Skeletal muscle satellite cell (primary cell): ENCODE measurements at regions not wholly inside any gene's neighbourhood (a gene's known extent, or its start where the extent isn't known, plus 50 kb on each side); places are given as distances from the start of the nearest gene placed in this dataset.
"Not testable (repeated sequence)": the region's sequence is repeated elsewhere in the genome, so short reads cannot be mapped to it uniquely, and the experiment has no call there.

Experiments used
- H3K27me3 ChIP-seq: 2 replicates; pipeline ENCODE4 v1.7.0; 2013; ENCODE audit warnings: low read length; ENCODE audit not compliant: control insufficient read depth, insufficient read depth
- H3K36me3 ChIP-seq: 2 replicates; pipeline ENCODE4 v1.7.0; 2013; ENCODE audit warnings: mild to moderate bottlenecking, control low read depth, low read length; ENCODE audit not compliant: insufficient read depth
- H3K4me1 ChIP-seq: 2 replicates; pipeline ENCODE4 v1.7.0; 2013; ENCODE audit warnings: low read length; ENCODE audit not compliant: control insufficient read depth, insufficient read depth
- H3K4me2 ChIP-seq: 2 replicates; pipeline ENCODE4 v1.7.0; 2013; ENCODE audit warnings: mild to moderate bottlenecking, low read length
- H3K4me3 ChIP-seq: 2 replicates; pipeline ENCODE4 v1.7.0; 2013; ENCODE audit warnings: low read length
- H3K9ac ChIP-seq: 2 replicates; pipeline ENCODE4 v1.7.0; 2013; ENCODE audit warnings: mild to moderate bottlenecking, low read depth, low read length, moderate library complexity
- H3K9me3 ChIP-seq: replicated peaks from 2 replicates; pipeline ENCODE4 v1.7.0; 2013; ENCODE audit warnings: mild to moderate bottlenecking, control low read depth, low read length

DNA sequence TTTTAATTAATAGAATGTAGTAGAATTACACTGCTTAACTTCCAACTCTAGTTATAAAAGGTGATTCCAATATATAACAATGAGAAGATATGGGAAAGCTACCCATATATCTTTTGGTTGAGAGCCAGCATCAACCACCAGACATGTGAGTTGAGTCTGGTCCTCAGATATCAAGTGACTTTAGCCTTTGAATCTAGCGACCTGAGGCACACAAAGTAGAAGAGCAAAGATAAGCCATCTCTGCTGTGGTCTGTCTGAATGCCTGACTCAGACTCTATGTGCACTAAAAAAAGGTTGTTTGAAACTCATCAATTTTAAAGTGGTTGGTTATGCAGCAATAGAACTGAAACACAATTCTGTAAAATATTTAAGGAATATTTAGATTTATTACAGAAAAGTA is 492.5 kb upstream of the SOX9 start:
- Histone ChIP-seq H3K9me3 (no peaks in the 10 kb centered on the region), H3K9ac (no peak overlapping the region)

DNA sequence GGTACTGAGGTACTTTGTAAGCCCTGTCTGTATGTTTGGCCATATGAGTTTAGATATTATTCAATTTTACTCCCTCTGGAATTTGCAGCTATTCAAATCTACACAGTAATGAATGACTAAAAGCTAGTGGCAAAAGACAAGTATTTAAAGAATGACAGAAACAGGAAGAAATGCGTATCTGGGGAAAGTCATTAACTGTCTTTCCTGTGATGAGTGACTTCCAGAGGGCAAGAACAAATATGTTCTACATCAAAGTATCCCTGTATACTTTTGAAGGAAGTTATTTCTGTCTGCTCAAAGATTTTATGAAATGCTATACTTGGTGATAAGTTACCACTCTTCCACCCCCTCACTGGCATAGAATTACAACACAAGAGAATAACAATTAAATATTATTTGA is 489.3 kb upstream of the SOX9 start:
- peak overlapping the region; percentile 27 for H3K9ac ChIP-seq
- H3K4me2 ChIP-seq = peak overlapping the region; percentile 47
- H3K27me3 ChIP-seq = no peaks in the 10 kb centered on the region
- no peak overlapping the region for H3K4me3 ChIP-seq
- H3K36me3 ChIP-seq = no peaks in the 10 kb centered on the region
- H3K4me1 ChIP-seq = peaks cover 34% of the 10 kb centered on the region
- H3K9me3 ChIP-seq = no peaks in the 10 kb centered on the region

More for the DNA sequence above, 492.5 kb upstream of the SOX9 start:
- no peak overlapping the region for H3K4me3 ChIP-seq
- H3K36me3 ChIP-seq = no peaks in the 10 kb centered on the region
- peaks cover 28% of the 10 kb centered on the region for H3K4me1 ChIP-seq
- H3K4me2 ChIP-seq = no peak overlapping the region
- H3K27me3 ChIP-seq = no peaks in the 10 kb centered on the region

DNA sequence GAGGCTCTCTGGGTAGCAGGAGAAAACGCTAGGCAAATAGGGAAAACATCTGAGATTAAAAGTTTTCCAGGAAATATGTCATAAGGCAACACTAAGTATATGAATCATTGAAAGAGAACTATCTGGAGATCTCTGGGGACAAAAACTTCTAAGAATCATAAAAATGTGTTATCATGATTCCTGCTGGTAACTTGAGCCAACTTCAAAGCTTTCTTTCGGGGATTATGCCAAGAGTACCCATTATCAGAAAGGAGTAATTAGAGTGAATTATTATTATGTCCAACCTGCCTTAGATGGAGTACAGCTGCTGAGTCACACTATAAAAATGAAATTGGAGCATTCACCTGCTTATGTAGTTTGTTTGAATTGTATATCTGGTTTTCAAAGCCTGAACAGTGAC is 488.5 kb upstream of the SOX9 start:
- no peaks in the 10 kb centered on the region for H3K36me3 ChIP-seq
- no peaks in the 10 kb centered on the region for H3K9me3 ChIP-seq
- peak overlapping the region; percentile 47 for H3K4me2 ChIP-seq
- H3K4me3 ChIP-seq = no peak overlapping the region
- no peaks in the 10 kb centered on the region for H3K27me3 ChIP-seq
- H3K9ac ChIP-seq = peak overlapping the region; percentile 27
- H3K4me1 ChIP-seq = peaks cover 34% of the 10 kb centered on the region

DNA sequence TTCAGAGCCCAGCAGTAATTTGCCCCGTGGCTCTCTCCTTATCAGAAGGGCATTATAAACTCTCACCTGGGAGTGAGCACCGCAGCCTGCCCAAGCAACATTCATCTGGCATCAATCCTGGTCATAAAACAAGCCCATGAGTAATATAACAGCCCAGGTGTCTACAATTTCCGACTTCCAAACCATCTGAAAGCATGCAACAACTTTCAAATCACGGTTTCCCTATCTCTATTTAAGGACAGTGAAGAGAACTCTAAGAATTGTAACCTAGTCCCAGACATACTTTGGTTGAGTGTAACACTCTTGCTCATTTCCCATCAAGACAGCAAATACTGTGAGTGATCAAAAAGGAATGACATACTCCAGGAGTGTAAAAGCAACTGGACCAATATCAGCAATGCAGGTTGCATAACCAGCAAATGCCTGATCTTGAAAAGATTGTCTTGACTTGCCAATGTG is 487.4 kb upstream of the SOX9 start:
- no peak overlapping the region for H3K4me3 ChIP-seq
- no peak overlapping the region for H3K9ac ChIP-seq
- H3K36me3 ChIP-seq = no peaks in the 10 kb centered on the region
- H3K9me3 ChIP-seq = no peaks in the 10 kb centered on the region
- peaks cover 34% of the 10 kb centered on the region for H3K4me1 ChIP-seq
- H3K27me3 ChIP-seq = no peaks in the 10 kb centered on the region
- peak overlapping the region; percentile 45 for H3K4me2 ChIP-seq

DNA sequence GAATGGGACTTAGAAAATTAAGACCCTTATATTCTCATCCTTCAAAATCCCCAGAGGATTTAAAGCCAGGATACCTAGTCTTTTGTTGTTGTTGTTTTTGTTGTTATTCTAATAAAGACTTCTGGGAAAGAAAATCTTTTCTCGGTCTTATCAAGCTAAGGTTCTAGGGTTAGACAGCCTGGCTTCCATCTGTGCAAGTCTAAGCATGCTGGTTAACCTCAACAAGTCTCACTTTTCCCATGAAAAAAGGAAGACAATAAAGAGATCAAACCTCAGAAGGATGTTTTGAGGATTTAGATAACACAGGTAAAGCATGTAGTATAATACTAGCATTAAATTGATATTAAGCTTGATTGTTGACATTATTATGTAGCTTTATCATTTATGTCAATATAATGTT is 486.4 kb upstream of the SOX9 start:
- Histone ChIP-seq H3K36me3 (no peaks in the 10 kb centered on the region), H3K4me3 (no peak overlapping the region), H3K27me3 (no peaks in the 10 kb centered on the region), H3K4me2 (no peak overlapping the region), H3K9ac (no peak overlapping the region), H3K4me1 (peaks cover 34% of the 10 kb centered on the region), H3K9me3 (no peaks in the 10 kb centered on the region)

DNA sequence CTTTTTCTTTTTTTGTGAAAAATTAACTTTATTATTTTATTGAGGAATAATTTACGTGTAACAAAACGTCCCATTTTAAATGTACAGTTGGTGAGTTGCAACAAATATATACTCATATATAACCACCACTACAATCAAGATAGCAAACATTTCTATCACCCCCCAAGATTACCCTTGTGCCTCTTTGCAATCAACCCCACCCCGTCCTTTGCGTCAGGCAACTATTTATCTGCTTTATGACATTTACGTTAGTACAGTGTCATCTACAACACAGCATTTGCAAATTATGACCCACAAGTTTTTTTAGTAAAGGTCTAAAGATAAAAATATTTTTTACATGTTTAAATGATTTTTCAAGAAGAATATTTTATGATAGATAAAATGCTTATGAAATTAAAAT is 485.6 kb upstream of the SOX9 start:
- Histone ChIP-seq H3K9me3 (no peaks in the 10 kb centered on the region), H3K4me1 (peaks cover 34% of the 10 kb centered on the region)

DNA sequence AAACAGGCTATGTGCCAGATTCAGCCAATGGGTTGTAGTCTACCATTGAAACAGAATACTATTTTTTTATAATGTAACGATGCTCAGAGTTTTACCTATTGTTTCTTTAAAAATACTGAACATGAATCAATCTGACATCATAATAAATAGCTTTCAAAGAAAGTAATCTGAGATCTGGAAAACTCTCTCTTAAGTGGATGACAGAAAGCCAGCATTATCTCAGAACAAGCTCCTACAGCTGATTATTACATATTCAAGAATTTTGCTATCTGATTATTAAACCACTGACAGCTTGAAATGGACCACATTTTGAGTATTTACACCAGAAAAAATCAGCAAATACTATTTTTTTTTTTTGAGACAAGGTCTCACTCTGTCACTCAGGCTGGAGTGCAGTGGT is 484.2 kb upstream of the SOX9 start:
- H3K27me3 ChIP-seq = no peaks in the 10 kb centered on the region
- H3K4me3 ChIP-seq = no peak overlapping the region
- H3K36me3 ChIP-seq = no peaks in the 10 kb centered on the region
- no peak overlapping the region for H3K4me2 ChIP-seq
- H3K4me1 ChIP-seq = peaks cover 22% of the 10 kb centered on the region
- H3K9ac ChIP-seq = no peak overlapping the region
- H3K9me3 ChIP-seq = no peaks in the 10 kb centered on the region

More for the DNA sequence above, 485.6 kb upstream of the SOX9 start:
- Histone ChIP-seq H3K27me3 (no peaks in the 10 kb centered on the region), H3K4me3 (no peak overlapping the region), H3K36me3 (no peaks in the 10 kb centered on the region), H3K9ac (no peak overlapping the region), H3K4me2 (no peak overlapping the region)

DNA sequence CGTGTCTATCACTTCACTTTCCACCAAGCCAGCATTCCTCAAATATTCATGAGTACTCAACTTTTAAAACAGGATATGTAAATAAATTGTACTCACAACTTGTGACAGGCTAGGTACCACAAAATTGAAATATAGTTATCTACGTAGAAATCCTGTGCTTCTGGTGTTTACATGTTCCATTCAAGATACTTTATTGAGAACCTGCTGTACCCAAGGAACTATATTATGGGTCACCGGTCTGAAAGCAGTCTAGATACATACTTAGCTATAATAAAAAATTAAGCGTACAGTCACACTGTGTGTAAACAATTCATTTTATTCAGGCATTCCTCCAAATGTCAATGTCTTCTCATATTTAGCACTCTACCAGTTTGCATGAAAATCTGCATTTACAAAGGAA is 482.2 kb upstream of the SOX9 start:
- no peaks in the 10 kb centered on the region for H3K9me3 ChIP-seq
- no peak overlapping the region for H3K9ac ChIP-seq
- no peak overlapping the region for H3K4me3 ChIP-seq
- peaks cover 4% of the 10 kb centered on the region for H3K4me1 ChIP-seq
- no peak overlapping the region for H3K4me2 ChIP-seq
- H3K36me3 ChIP-seq = no peaks in the 10 kb centered on the region
- H3K27me3 ChIP-seq = no peaks in the 10 kb centered on the region

DNA sequence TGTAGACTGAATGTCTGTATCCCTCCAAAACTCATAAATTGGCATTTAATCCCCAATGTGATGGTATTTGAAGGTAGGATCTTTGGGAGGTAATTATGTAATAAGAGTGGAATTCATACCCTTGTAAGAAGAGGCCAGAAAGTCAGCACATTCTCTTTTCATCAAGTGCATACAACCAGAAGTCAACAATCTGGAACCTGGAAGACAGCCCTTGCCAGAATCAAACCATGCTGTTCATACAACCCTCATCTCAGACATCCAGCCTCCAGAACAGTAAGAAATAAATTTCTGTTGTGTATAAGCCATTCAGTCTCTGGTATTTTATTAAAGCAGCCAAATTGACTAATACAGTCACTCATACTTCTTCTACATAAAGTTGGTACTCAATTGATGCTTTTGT is 481.0 kb upstream of the SOX9 start:
- H3K4me2 ChIP-seq = no peak overlapping the region

DNA sequence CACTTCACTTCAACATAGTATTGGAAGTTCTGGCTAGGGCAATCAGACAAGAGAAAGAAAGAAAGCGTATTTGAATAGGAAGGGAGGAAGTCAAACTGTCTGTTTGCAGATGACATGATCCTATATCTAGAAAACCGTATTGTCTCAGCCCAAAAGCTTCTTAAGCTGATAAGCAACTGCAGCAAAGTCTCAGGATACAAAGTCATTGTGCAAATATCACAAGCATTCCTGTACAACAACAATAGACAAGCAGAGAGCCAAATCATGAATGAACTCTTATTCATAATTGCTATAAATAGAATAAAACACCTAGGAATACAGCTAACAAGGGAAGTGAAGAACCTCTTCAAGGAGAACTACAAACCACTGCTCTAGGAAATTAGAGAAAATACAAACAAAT is 473.9 kb upstream of the SOX9 start:
- not testable (repeated sequence) for H3K9me3 ChIP-seq, H3K4me3 ChIP-seq, H3K27me3 ChIP-seq, H3K4me1 ChIP-seq, H3K4me2 ChIP-seq, H3K36me3 ChIP-seq, H3K9ac ChIP-seq

More for the DNA sequence above, 481.0 kb upstream of the SOX9 start:
- no peaks in the 10 kb centered on the region for H3K36me3 ChIP-seq
- H3K27me3 ChIP-seq = no peaks in the 10 kb centered on the region
- no peaks in the 10 kb centered on the region for H3K9me3 ChIP-seq
- H3K4me1 ChIP-seq = no peaks in the 10 kb centered on the region
- H3K9ac ChIP-seq = no peak overlapping the region
- H3K4me3 ChIP-seq = no peak overlapping the region

DNA sequence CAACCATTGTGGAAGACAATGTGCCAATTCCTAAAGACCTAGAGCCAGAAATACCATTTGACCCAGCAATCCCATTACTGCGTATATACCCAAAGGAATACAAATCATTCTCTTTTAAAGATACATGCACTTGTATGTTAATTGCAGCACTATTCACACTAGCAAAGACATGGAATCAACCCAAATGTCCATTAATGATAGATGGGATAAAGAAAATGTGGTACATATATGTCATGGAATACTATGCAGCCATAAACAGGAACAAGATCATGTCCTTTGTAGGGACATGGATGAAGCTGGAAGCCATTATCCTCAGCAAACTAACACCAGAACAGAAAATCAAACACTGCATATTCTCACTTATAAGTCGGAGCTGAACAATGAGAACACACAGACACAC is 472.5 kb upstream of the SOX9 start:
- H3K9ac ChIP-seq, H3K27me3 ChIP-seq, H3K4me2 ChIP-seq, H3K4me3 ChIP-seq, H3K9me3 ChIP-seq, H3K36me3 ChIP-seq, H3K4me1 ChIP-seq: not testable (repeated sequence)

DNA sequence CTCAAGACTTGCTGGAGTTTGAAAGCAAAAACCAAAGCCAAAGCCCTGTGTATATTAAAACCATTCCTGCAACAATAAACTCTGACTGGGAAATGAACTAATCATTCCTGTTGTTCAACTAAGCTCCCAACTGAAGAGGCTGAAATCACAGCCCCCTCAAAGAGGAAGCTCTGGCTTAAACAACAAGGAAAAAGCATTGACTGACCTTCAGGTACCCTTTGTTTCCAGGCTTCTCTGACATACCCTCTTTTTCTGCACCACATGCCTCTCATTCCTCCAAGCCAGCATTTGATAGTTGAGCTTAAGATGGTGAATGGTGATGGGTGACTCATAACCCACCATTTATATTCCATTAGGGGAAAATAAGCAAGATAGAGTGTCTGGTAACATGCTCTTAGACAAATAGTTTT is 470.9 kb upstream of the SOX9 start:
- no peaks in the 10 kb centered on the region for H3K27me3 ChIP-seq
- no peaks in the 10 kb centered on the region for H3K4me1 ChIP-seq
- no peaks in the 10 kb centered on the region for H3K36me3 ChIP-seq
- H3K9me3 ChIP-seq = no peaks in the 10 kb centered on the region
- no peak overlapping the region for H3K9ac ChIP-seq
- no peak overlapping the region for H3K4me2 ChIP-seq
- no peak overlapping the region for H3K4me3 ChIP-seq
